Fibroblast of villous mesenchyme (primary cell): ENCODE measurements at regions not wholly inside any gene's neighbourhood (a gene's known extent, or its start where the extent isn't known, plus 50 kb on each side); places are given as distances from the start of the nearest gene placed in this dataset.

ENCODE experiments used
- DNase-seq: peaks from one replicate; pipeline ENCODE4 v3.0.0-alpha.2; 2010; ENCODE audit warnings: low read depth
- H3K4me3 ChIP-seq: 2 replicates; pipeline ENCODE4 v1.5.1; 2011; ENCODE audit warnings: low read depth, mild to moderate bottlenecking, low read length
- TF ChIP-seq, protein P1 (sequence below): IDR thresholded peaks from 2 replicates; pipeline ENCODE4 v1.5.1; 2012; ENCODE audit warnings: low read depth, mild to moderate bottlenecking, low read length; ENCODE audit not compliant: insufficient read depth

DNA sequence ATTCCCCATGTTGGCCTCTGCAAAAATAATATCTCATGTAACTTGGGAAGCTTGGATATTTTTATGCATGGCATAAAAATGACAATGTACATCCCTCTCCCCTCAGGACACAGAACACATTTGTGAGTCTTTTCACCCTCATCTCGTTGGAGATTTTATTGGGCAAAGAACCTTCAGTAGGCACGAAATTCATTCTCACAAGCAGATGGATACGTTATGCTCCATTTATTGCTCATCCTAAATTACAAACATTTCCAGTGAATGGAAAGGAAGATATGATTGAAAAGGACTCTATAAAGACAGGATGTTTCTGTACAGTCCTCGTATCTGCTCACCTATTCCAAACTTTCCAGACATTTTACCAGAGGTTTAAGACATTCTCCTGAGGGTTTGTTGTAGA lies 1175.8 kb downstream of the UQCRFS1 start:
- TF ChIP-seq, protein P1, sequence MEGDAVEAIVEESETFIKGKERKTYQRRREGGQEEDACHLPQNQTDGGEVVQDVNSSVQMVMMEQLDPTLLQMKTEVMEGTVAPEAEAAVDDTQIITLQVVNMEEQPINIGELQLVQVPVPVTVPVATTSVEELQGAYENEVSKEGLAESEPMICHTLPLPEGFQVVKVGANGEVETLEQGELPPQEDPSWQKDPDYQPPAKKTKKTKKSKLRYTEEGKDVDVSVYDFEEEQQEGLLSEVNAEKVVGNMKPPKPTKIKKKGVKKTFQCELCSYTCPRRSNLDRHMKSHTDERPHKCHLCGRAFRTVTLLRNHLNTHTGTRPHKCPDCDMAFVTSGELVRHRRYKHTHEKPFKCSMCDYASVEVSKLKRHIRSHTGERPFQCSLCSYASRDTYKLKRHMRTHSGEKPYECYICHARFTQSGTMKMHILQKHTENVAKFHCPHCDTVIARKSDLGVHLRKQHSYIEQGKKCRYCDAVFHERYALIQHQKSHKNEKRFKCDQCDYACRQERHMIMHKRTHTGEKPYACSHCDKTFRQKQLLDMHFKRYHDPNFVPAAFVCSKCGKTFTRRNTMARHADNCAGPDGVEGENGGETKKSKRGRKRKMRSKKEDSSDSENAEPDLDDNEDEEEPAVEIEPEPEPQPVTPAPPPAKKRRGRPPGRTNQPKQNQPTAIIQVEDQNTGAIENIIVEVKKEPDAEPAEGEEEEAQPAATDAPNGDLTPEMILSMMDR, result no peak
- DNase-seq, result no peak
- no peak overlapping the region for H3K4me3 ChIP-seq

DNA sequence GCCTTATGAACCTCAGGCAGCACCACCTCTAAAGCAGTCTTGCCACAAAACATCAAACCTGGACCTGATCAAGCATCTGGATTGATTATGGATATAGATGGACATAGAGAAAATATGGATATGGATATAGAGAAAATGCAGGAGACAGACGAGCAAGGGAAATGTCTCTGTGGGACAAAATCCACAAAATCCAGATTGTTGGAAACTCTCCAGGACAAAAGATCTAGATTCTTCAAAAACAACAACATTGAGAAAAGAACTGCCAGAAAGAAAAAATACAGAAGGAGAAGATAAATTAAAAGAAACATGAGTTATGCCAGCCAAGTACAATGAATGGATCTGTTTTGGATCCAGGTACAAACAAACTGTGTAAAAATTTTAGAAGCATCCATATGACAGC lies 1176.5 kb downstream of the UQCRFS1 start:
- DNase-seq, result no peak
- TF ChIP-seq, protein P1, result no peak
- H3K4me3 ChIP-seq, result no peak overlapping the region

DNA sequence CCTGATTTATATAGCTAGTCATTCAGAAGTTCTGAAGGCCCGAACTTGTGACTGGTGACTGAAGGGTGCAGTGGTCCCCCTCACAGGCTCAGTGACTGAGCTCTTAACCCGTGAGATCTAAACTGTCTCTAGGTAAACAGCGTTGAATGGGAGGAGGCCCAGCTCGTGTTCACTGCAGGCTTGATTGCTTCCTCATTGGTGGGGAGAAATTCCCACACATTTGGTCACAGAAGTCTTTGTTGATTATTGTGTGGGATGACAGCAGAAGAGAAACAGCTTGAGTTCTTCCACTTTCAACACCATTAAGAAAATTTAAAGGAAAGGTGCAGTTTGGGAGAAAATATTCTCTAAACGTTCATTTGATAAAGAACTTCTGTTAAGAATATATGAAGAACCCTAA lies 1178.0 kb downstream of the UQCRFS1 start:
- TF ChIP-seq, protein P1, result no peak
- H3K4me3 ChIP-seq, result no peak overlapping the region
- DNase-seq, result no peak

DNA sequence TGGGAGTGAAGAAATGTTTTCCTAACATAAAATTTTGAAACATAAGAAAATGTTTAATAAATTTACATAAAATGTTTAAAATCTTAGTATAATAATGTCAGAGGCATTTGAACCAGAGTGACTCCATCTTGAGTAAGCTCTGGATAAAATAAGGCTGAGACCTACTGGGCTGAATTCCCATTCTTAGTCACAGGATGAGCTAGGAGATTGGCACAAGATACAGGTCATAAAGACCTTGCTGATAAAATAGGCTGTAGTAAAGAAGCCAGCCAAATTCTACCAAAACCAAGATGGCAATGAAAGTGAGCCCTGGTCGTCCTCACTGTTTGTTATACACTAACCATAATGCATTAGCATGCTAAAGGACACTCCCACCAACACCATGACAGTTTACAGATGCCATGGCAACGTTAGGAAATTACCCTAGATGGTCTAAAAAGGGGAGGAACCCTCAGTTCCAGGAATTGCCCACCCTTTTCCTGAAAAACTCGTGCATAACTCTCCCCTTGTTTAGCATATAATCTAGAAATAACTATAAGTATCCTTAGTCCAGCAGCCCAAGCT lies 1184.0 kb downstream of the UQCRFS1 start:
- DNase-seq, result no peak
- no peak overlapping the region for H3K4me3 ChIP-seq
- TF ChIP-seq, protein P1, result no peak

DNA sequence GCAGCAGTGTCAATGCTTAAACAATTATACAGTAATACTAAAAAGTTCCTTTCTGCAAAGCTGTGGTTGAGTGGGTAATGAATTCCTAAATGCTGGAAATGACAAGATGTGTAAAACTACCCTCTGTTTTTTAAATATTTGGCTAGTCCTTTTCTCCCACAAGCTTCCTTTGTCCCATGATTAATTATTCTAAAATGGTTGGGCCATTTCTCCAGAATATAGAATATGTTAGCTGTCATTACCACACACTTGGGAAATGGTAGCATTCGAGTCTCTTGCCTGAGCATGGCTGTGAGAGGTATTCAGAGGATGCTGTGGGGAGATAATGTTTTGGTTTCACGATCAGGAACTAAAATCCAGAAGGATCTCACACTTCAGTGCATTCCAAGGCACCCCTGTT lies 1185.8 kb downstream of the UQCRFS1 start:
- TF ChIP-seq, protein P1, result no peak
- no peak for DNase-seq

DNA sequence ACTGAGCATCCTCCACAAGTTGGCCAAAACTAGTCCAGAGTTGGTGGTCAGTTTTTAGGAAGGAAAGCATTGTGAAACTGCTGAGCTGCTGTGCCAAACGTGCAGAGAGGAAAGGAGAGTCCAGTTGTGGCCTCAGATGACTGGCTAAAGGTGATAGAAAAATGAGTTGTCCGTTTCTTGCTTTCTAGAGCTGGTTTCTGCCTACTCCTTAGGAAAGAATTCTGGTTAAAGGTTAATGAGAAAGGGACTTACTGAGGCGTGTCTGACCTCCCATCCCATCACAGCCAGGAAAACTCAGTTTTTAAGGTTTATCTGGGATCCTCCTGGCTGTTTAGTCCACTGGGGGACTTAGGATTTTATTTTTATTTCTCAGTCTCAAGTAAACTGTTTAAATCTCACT lies 1186.3 kb downstream of the UQCRFS1 start:
- DNase-seq, result no peak
- no peak overlapping the region for H3K4me3 ChIP-seq
- TF ChIP-seq, protein P1, result no peak

More for the DNA sequence above, 1185.8 kb downstream of the UQCRFS1 start:
- no peak overlapping the region for H3K4me3 ChIP-seq

DNA sequence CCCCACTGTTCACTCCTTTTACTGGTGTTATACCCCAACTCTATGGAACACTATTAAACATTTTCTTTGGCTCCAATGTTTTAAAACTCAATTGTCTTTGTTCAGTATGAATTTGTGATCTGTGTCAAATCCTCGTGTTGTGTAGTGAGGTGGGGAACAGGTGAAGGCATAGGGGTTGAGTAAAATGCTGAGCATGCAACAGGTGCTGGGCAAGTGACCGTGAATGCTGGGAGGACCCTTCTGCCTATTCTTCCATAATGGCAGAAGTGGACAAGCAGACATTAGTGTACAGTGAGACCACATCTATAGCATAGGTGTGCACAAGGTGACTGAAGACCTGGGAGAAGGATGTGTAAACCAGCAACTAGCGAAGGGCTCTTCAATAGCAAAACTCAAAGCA lies 1188.0 kb downstream of the UQCRFS1 start:
- TF ChIP-seq, protein P1, result no peak
- DNase-seq, result no peak
- H3K4me3 ChIP-seq, result no peak overlapping the region
